ENCODE measurements at regions not wholly inside any gene's neighbourhood (a gene's known extent, or its start where the extent isn't known, plus 50 kb on each side); places are given as distances from the start of the nearest gene placed in this dataset.

DNA sequence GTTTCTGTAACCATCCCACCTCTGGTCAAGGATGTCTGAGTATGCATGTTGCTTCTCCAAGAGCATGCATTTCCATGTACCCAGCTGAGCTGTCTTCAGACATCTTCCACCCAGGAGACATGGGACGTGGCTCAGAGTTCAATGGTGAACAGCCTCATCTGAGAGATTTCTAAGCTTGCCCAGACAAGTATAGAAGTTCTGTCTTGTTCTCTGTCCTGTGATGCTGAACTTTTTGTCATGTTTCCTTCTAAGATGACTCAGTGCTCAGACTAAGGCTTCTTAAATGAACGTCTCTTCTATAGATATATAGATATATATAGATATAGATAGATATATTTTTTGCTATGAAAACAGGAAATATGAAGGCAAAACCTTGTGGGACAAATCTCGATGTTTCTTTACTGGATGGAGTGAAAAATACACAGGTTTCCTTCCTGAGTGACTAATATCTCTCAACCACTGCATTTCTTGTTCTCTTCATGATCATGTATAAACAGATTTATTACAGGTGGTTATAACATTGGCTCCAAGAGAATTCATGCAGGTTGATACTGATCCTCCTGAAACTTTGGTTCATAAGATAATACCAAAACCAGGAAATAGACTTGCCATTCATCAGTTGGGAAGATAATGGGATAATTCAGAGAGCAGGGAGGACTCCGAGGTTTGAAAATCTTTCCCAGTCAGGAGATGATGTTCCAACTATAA lies 168.2 kb downstream of the ZNF518B start:
- H4K91ac ChIP-seq (ENCODE audit: insufficient read length, low read depth, low read length): no peak overlapping the region
- TF ChIP-seq, protein P1, sequence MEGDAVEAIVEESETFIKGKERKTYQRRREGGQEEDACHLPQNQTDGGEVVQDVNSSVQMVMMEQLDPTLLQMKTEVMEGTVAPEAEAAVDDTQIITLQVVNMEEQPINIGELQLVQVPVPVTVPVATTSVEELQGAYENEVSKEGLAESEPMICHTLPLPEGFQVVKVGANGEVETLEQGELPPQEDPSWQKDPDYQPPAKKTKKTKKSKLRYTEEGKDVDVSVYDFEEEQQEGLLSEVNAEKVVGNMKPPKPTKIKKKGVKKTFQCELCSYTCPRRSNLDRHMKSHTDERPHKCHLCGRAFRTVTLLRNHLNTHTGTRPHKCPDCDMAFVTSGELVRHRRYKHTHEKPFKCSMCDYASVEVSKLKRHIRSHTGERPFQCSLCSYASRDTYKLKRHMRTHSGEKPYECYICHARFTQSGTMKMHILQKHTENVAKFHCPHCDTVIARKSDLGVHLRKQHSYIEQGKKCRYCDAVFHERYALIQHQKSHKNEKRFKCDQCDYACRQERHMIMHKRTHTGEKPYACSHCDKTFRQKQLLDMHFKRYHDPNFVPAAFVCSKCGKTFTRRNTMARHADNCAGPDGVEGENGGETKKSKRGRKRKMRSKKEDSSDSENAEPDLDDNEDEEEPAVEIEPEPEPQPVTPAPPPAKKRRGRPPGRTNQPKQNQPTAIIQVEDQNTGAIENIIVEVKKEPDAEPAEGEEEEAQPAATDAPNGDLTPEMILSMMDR (conservative IDR thresholded peaks at IDR 0.05): no peak
- no peak overlapping the region for H3K27ac ChIP-seq (ENCODE audit: insufficient read length, low read depth, low read length)
- H3K18ac ChIP-seq (ENCODE audit: insufficient read length, low read depth, low read length): no peak overlapping the region
- no peak overlapping the region for H4K8ac ChIP-seq (replicated peaks; ENCODE audit: insufficient read length, low read depth, low read length)
- H4K5ac ChIP-seq (ENCODE audit: insufficient read length, low read depth, low read length): no peak overlapping the region
- H2BK120ac ChIP-seq (ENCODE audit: low read depth, low read length, poor library complexity, severe bottlenecking): no peak overlapping the region
- no peaks in the 10 kb centered on the region for H3K9me3 ChIP-seq (ENCODE audit: control insufficient read depth, low read depth, low read length)
- Mint-ChIP-seq H3K9me3 (no peaks in the 10 kb centered on the region), H3K4me3 (no peak overlapping the region), H3K36me3 (ENCODE audit: insufficient read depth in 1 of 3, low read depth in 3 of 3) (no peaks in the 10 kb centered on the region), H3K4me1 (no peaks in the 10 kb centered on the region), H3K27me3 (ENCODE audit: low read depth) (peaks cover 26% of the 10 kb centered on the region), H3K27ac (no peak overlapping the region)
- DNase-seq: no peak
- no peaks in the 10 kb centered on the region for H3K4me1 ChIP-seq (ENCODE audit: insufficient read depth, low read length)
- no peak overlapping the region for H3K14ac ChIP-seq (ENCODE audit: insufficient read depth, low read length)
- no peak overlapping the region for H3K56ac ChIP-seq (ENCODE audit: insufficient read length, low read depth, low read length)
- H3K4ac ChIP-seq (ENCODE audit: low read depth, low read length): no peak overlapping the region
- no peak overlapping the region for H2BK5ac ChIP-seq (ENCODE audit: insufficient read length, low read length)
- H2BK20ac ChIP-seq (ENCODE audit: low read depth, low read length, poor library complexity, severe bottlenecking): no peak overlapping the region
- H3K79me2 ChIP-seq (ENCODE audit: insufficient read depth, low read length): no peaks in the 10 kb centered on the region
- no CpG with 5 or more reads among the region's 4 CpGs for WGBS (ENCODE audit: extremely low coverage, insufficient read length, low lambda C conversion rate)
- no peaks in the 10 kb centered on the region for H3K79me1 ChIP-seq (ENCODE audit: insufficient read depth, low read depth, low read length, poor library complexity, severe bottlenecking)
- no peak overlapping the region for H3K4me2 ChIP-seq (ENCODE audit: insufficient read depth, insufficient read length, low read length)
- no peaks in the 10 kb centered on the region for H4K20me1 ChIP-seq (ENCODE audit: control insufficient read depth, insufficient read depth, insufficient read length)
- H2AK5ac ChIP-seq (ENCODE audit: insufficient read length, low read length): no peak overlapping the region
- no peak overlapping the region for H2AFZ ChIP-seq (ENCODE audit: low read length)
- H2BK12ac ChIP-seq (ENCODE audit: insufficient read length, low read depth, low read length): no peak overlapping the region
- no peak overlapping the region for H3K9ac ChIP-seq (ENCODE audit: extremely low read depth, insufficient read length, low read length)
- no peak overlapping the region for H2BK15ac ChIP-seq (ENCODE audit: low read depth, low read length)
- H3K23ac ChIP-seq (ENCODE audit: insufficient read length, low read depth, low read length): no peak overlapping the region
- no peak overlapping the region for H3T11ph ChIP-seq (ENCODE audit: low read length)
- H3K27me3 ChIP-seq (ENCODE audit: insufficient read depth, low read length): no peaks in the 10 kb centered on the region
- H3K23me2 ChIP-seq (ENCODE audit: insufficient read length, low read depth, low read length, poor library complexity, severe bottlenecking): no peaks in the 10 kb centered on the region
